Activated CD4-positive, alpha-beta T cell treated with anti-CD3 and anti-CD28 coated beads, Interleukin-2, amount 50 U/mL, for 4 hours (primary cell): ENCODE measurements at regions not wholly inside any gene's neighbourhood (a gene's known extent, or its start where the extent isn't known, plus 50 kb on each side); places are given as distances from the start of the nearest gene placed in this dataset.
"Not testable (repeated sequence)": the region's sequence is repeated elsewhere in the genome, so short reads cannot be mapped to it uniquely, and the experiment has no call there.

Source experiments
- DNase-seq, 2 experiments: peaks; one replicate each; pipeline ENCODE4 v3.0.0-alpha.2; 2020

- DNase-seq = peak; percentile 67 to 68
Observed at GRCh38 chr9:124126648-124127646, 115.4 kb downstream of the LHX2 start.

DNA sequence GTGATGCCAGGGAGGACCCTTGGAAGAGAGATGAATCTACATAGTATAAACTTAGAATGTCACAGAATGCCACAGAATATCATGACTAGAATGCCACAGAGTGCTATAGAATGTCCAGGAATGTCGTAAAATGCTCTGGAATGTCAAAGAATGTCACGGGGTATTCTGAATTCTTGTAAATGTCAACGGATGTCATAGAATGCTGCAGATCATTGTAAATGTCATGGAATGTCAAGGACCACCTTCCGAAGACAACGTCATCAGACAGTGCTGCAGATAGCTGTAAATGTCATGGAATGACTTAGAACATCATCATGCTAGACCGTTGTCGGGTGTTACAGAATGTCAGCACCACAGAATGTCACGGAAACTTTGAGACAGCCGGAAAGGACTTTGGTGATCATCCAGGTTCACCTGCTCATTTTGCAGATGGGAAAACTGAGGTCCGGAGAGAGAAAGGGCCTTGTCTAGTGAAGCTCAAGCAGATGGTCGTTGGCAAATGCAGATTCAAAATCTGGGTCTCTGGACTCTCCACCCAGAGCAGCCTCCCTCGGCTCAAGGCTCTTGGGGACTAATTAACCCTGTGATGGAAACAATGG, 117.1 kb downstream of the LHX2 start:
- DNase-seq = no peak

GRCh38 chr9:124130277-124131075, 118.9 kb downstream of the LHX2 start:
- no peak for DNase-seq

DNA sequence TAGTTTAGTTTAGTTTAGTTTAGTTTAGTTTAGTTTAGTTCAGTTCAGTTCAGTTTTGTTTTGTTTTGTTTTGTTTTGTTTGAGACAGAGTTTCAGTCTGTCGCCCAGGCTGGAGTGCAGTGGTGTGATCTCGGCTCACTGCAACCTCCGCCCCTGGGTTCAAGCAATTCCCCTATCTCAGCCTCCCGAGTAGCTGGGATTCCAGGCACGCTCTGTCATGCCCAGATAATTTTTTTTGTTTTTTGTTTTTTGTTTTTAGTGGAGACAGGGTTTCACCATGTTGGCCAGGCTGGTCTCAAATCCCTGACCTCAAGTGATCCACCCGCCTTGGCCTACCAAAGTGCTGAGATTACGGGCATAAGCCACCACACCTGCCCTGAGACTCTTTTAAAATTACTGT, 120.0 kb downstream of the LHX2 start:
- DNase-seq = not testable (repeated sequence)

GRCh38 chr9:124132671-124133147, 121.1 kb downstream of the LHX2 start:
- no peak for DNase-seq

GRCh38 chr9:124133727-124134126, 122.2 kb downstream of the LHX2 start:
- no peak for DNase-seq

- no peak for DNase-seq
Observed at GRCh38 chr9:124134526-124134925, 123.0 kb downstream of the LHX2 start.

- no peak for DNase-seq
Observed at GRCh38 chr9:124135813-124136365, 121.9 kb upstream of the NEK6 start.

DNA sequence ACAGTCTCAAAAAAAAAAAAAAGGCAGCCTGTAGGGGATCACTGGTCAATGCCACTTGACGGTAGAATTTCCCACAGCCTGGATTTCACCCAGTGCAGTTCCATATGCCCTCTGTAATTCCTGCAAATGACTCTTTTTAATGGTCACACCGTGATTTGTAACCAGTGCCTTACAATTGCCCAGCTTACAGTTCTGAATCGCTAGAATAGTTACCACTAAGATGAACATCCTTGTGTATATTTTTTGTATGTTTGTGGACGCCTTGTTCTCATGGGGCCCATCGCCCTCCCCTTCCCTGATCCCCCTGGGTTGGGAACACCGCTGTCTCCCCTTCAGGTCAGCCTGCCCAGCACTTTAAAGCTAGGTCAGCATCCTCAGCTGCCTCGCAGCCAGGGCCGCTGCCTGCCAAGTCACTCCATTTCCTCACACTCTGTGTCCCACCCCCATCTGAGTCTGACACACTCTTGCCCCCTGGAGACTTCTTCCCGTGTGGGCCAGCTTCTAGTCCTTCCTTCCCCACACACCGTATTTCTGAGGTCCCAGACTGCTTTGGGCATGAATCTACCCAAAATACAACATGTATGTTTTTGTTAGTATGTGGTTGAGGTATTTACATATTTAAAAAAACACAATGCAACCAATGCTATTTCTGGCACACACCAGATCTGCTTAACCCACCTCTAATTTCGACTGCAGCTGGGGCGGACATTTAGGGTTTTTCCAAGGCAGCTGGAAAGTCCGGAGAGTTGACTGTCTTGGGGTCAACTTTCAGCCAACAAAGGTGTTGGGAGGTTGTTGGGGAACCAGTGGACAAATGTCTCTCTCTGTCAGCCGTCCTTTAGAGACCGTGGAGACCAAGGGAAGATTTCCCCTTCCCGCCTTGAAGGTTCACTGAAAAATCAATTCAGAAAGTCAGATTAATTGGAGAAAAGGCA, 120.5 kb upstream of the NEK6 start:
- DNase-seq = no peak

DNA sequence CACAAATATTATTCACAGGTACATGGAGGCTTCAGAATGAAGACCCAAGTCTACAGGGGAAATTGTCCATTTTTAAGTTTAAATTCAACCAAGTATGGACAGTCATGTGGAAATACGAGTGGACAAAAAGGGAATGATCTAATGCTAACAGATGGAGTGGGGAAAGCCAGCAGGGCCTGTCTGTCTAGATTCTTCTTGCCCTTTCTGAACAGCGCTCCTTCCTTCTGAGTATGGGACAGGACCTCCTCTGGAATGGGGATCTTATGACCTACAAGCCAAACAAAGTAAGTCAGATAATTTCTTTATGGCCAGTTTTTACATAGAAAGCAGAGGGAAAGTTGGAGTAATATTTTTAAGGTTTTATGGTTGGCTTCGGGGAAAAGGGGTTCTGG, 119.8 kb upstream of the NEK6 start:
- no peak for DNase-seq

- DNase-seq = no peak
Observed at GRCh38 chr9:124139001-124139400, 118.7 kb upstream of the NEK6 start.

GRCh38 chr9:124140941-124141568, 116.7 kb upstream of the NEK6 start:
- no peak for DNase-seq

DNA sequence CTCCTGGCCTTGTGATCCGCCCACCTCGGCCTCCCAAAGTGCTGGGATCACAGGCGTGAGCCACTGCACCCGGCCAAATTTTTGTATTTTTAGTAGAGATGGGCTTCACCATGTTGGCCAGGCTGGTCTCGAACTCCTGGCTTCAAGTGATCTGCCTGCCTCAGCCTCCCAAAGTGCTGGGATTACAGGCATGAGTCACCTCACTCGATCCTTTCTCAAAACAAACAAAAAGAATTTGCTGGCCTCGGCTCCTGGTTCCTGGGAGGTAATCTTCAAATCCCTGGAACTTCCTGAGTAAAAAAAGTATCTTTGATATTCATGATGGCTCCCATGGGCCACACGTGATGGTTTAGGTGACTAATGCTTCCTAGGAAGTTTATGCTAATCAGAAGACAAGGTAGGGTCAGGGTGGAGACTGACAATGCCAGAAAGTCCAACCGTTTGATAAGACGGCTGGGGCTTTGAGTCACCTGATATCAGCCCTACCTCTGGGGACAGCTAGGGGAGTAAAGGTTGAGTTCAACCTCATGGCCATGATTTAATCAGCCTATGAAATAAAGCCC, 113.1 kb upstream of the NEK6 start:
- not testable (repeated sequence) for DNase-seq

- DNase-seq = no peak
Observed at GRCh38 chr9:124146031-124146561, 111.7 kb upstream of the NEK6 start.

DNA sequence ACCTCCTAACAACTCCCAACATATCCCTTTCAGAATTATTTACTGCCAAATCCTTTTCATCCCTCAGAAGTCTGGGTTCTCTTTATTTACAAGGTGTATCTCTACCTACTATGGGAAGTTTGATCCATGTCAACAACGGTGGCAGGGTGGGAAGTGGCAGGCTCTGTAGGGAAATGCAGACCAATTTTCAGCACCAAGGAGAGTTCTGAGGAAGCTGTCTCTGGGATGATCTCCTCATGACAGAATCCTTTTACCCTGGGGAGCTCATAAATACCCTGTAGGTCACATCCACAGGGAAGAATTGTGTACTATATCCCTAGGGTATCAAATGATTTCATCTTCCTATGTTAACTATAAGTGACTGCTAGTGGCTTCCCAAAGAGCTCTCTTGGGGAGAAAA, 107.8 kb upstream of the NEK6 start:
- DNase-seq = no peak

DNA sequence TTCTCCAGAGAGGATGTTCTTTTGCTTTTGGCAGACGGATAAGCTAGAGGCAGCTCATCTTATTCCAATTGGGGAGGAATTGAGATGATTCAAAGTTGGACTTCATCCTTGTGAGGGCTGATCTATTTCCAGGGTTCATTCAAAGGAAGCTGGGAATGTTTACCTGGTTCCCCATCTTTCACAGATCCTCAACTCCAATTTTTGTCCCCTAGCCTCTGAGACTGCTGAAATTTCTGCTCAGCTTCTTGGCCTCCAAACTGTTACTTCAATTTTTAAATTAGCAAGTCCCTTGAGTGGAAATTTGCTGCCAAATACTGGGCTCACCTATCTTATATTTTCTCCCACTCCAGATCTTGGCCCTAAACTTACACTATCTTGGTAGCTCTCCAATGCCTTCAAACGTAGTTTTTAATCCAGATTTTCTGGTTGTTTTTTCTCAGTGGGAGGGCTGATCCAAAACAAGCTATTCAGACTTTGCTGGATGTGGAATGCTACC, 93.9 kb upstream of the NEK6 start:
- DNase-seq = no peak

DNA sequence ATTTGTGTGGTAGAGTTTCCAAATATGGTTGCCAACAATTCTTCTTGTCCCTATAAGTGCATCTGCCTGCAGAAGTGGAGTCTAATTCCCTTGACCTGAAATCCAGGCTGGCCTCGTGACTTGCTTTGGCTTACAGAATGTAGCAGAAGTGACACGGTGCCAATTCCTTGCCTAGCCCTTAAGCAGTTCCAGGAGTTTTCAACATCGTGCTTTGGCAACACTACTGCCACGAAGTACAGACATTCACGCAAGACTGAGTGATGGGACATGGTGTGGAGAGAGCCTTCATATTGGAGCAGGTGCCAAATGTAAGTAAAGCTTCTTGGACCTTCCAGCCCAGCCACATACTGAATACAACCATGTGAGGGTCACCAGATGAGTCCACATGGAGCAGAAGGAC, 92.9 kb upstream of the NEK6 start:
- DNase-seq = no peak

GRCh38 chr9:124174433-124174832, 83.3 kb upstream of the NEK6 start:
- DNase-seq = no peak

- DNase-seq = not testable (repeated sequence)
Observed at GRCh38 chr9:124177522-124177921, 80.2 kb upstream of the NEK6 start.
